Mammary epithelial cell (primary cell): ENCODE measurements at regions not wholly inside any gene's neighbourhood (a gene's known extent, or its start where the extent isn't known, plus 50 kb on each side); places are given as distances from the start of the nearest gene placed in this dataset.

Source experiments
- CTCF ChIP-seq, 2 donors: IDR thresholded peaks in 1 of 2; conservative IDR thresholded peaks in 1 of 2; 2 replicates each; pipeline ENCODE4 v1.5.1; 2011 to 2012; ENCODE audit warnings: inconsistent platforms in 2 of 2, low read length in 2 of 2, mild to moderate bottlenecking in 2 of 2, control low read depth in 1 of 2, low read depth in 1 of 2; ENCODE audit not compliant: insufficient read depth in 1 of 2; ENCODE audit errors: extremely low read depth in 1 of 2
- EZH2 ChIP-seq: IDR thresholded peaks from 2 replicates; pipeline ENCODE4 v1.6.1; 2012; ENCODE audit warnings: low read length, inconsistent platforms, borderline replicate concordance

GRCh38 chr2:147546109-147546508 is 298.7 kb upstream of the ACVR2A start:
- TF ChIP-seq CTCF (conservative IDR thresholded peaks at IDR 0.05 in 1 of 2, IDR thresholded peaks at IDR 0.05 in 1 of 2; ENCODE audit: extremely low read depth in 1 of 2, insufficient read depth in 1 of 2, low read depth in 1 of 2, low read length in 2 of 2) (no peak), EZH2 (no peak)
